GM18519 (cell line): ENCODE measurements at regions not wholly inside any gene's neighbourhood (a gene's known extent, or its start where the extent isn't known, plus 50 kb on each side); places are given as distances from the start of the nearest gene placed in this dataset.
"Not testable (repeated sequence)": the region's sequence is repeated elsewhere in the genome, so short reads cannot be mapped to it uniquely, and the experiment has no call there.

Experiments
- ATAC-seq: cut with Tn5 transposase; IDR thresholded peaks from one replicate; pipeline ENCODE4 v1.9.1; 2021; ENCODE audit warnings: mild to moderate bottlenecking, moderate library complexity; ENCODE audit not compliant: unreplicated experiment, low FRiP score

GRCh38 chr20:58044931-58045555, 183.4 kb downstream of the ANKRD60 start:
- ATAC-seq: no peak

DNA sequence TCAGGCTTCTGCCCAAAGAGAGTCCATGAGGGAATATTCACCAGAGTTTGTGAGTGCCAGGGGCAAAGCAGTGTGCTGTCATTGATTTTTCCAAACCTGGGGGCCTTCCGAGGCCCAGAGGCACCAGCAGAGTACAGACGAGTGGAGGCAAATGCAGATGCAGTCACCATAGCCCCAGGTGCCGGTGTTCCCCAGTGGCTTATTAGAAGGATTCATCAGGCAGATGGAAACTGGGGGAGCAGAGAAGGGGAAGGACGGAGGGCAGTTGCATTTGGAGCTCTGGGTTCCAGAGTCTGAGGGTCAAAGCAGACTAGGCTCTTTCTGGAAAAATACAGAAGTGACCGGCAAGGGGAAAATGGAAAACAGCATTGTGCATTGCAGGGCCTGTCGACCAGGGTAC, 184.2 kb downstream of the ANKRD60 start:
- ATAC-seq: no peak

- ATAC-seq: no peak
Measured at GRCh38 chr20:58043236-58044140, 185.0 kb downstream of the ANKRD60 start.

GRCh38 chr20:58042591-58042990, 185.9 kb downstream of the ANKRD60 start:
- no peak for ATAC-seq

- no peak for ATAC-seq
Measured at GRCh38 chr20:58040447-58041290, 187.8 kb downstream of the ANKRD60 start.

- no peak for ATAC-seq
Measured at GRCh38 chr20:58039274-58040092, 189.0 kb downstream of the ANKRD60 start.

DNA sequence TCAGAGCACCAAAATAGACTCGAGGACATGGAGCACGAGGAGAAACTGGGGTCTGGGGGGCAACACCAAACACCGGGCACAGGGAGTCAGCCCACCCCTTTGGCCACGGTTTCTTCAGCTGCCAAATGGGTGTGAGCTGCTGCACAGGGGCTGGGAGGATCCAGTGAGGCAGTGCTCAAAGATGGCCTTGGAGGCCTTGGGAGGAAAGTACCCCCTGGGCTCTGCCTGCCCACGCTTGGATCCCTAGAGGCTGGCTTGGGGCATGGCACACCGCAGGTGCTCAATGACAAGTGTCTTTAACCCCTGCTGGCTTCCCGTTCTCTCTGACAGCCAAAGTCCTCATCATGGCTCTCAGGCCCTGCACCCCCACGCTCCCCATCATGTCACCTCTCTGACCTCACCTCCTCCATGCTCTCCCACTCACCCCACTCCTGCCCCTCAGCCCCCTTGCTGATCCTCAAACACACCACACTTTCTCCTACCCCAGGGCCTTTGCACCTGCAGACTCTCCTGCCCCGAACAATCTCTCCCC, 190.3 kb downstream of the ANKRD60 start:
- ATAC-seq: no peak

DNA sequence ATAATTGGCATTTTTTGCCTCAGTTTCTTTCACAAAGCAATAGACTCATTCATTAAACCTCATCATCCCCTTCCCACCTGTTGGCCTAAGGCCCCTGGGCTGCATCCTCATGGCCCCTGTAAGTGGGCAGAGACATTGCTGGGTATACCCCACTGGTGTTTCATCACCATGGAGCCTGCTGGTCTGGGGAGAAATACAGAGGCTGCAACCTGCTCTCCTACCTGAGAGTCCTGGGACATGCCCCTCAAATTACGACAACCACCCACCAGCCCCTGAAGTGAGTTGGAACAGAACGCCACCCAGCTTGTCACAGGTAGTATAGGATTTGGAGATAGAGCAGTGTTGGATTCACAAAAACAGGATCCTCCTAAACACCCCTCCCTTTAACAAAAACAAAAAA, 190.8 kb downstream of the ANKRD60 start:
- no peak for ATAC-seq

GRCh38 chr20:58033026-58033536, 195.4 kb downstream of the ANKRD60 start:
- no peak for ATAC-seq

DNA sequence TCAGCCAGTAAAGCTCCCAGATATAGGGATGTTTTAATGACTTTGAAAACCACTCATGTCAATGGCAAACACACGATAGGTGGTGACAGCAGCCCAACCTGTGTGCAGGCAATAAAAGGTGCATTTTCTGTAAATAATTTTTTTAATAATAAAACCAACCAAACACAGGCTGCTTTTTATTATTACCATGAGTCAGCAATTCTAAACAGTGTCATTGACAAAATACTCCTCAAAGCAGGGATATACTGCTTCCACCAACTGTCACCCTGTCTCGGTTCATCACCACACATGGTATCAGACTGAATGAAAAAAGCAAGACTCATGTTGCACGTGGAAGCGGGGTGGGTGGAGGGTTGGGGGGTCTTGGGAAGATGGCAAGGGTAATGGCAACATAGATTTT, 195.9 kb downstream of the ANKRD60 start:
- ATAC-seq: no peak

GRCh38 chr20:58031350-58031749, 197.1 kb downstream of the ANKRD60 start:
- ATAC-seq: not testable (repeated sequence)

DNA sequence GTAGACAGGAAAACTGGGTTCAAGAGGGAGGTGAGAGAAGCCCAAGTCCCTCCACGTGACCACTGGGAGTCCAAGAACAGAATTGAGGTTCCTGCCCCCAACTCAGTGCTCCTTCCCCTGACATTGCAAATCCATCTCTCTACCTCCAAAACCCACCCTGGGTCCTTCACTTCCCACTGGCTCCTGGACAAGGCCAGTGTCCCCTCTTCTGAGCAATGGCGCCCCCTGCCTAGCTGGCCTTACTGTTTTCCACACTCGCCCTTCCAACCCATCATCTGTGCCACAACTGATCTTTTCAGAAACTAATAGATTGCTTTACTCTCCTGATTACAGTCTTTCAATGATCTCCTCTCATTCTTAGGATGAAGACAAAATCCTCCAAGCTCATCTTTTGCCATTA, 200.3 kb downstream of the ANKRD60 start:
- no peak for ATAC-seq

DNA sequence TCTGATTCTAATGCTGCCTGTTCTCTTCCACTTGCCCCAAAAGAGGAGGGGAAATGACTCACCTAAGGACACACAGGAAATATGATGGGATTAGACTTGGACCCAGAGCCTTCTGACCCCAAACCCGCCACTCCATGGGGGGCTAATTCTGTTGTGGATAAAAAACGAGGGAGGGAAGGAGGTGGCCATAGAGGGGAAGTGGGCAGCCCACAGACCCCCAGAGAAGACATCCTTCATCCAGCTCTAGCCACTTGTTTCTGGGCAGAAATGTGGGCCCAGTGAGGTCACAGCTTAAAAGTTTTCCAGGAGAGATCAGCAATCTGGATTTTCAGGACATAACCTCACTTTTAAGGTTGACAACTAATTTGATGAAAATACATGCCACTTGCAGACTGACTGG, 202.1 kb downstream of the ANKRD60 start:
- ATAC-seq: no peak

GRCh38 chr20:58025233-58025632, 203.2 kb downstream of the ANKRD60 start:
- ATAC-seq: no peak

DNA sequence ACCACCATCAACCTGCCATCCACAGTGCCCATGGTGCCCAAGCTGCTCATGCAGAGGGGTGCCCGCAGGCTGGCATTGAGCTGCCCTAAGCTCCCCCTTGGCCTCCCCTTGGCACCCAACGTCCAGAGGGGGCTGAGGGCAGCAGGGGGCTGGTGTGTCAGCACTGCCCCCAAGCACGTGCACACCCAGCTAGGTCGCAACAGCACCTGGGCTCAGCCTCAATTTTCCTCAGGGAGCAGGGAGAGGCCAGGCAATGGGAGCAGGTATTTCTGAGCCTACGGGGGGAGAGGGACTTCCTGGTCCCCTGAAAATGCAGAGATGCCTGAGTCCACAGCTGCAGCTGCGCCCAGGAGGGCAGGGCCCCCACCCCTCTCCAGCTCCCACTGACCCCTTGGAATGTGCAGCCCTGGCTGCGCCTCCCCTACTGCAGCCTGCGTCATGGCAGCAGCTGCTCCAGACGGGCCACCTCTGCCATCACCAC, 204.2 kb downstream of the ANKRD60 start:
- no peak for ATAC-seq

DNA sequence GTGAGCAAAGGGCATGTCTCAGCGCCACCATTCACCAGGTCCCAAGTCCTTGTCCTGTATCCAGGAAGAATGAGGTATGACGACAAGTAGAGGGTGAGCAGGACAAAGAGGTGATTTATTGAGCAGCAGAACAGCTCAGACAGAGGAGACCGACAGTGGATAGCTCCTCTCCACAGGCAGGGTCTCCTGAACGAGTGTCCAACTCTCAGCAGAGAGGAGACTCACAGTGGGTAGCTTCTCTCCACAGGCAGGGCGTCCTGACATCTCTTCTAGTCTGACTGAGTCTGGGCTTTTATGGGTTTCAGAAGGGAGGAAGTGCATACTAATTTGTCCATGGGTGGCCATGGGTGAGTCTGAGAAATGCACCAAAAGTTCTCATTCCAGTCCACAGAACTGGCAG, 204.7 kb downstream of the ANKRD60 start:
- ATAC-seq: no peak

DNA sequence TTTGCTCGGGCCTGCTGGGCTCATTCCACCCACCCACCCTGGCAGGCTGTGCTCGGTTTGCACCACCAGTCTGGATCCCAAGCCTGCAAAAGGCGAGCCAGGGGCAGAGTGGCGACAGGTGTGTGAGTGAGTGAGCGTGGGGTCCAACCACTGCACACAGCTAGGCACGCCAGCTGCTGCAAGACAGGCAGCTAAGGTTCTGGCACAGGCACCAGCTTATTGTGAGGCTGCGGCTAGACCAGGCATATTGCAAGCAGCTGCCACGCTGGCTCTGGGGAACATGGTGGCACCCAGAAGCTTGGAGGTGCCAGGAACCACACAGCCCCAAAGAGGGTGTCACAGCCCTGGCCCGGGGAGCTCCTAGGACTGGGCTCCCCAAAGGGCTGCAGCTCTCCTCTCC, 205.1 kb downstream of the ANKRD60 start:
- no peak for ATAC-seq

DNA sequence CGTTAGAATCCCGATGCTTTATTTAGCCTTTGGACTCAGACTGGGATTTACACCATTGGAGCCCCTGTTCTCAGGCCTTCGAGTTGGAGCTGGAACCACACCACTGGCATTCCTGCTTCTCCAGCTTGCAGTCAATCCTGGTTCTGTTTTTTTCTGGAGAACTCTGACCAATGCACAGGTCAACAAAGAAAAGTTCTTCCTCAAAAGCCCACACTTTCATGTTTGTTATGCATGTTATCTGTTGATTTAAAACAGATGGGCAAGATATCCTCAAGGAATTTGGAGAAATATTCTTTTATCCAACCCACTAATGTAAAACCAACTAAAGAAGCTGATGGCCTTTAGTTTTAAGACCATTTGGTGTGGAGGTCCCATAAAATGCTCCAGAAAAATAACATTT, 205.7 kb downstream of the ANKRD60 start:
- no peak for ATAC-seq

DNA sequence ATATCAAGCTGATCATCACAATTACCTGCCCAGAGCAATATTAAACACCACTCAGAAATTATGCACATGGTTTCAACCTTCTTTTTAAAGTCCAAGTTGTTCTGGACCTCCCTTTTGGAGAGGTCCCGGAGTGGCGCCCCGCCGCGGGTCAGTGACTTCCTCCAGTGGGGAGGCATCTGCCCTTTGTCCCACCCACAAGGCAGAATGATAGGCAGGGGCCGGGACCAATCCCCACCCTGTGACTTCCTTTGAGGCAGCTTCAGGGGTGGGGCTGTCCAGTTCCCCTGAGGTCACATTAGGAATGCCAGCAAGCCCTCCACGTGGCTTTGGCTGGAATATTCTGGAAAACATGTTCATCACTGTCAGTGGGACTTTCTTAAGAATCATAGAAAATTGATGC, 207.0 kb downstream of the ANKRD60 start:
- no peak for ATAC-seq
